GM21825 (cell line): ENCODE measurements at regions not wholly inside any gene's neighbourhood (a gene's known extent, or its start where the extent isn't known, plus 50 kb on each side); places are given as distances from the start of the nearest gene placed in this dataset.

ENCODE experiments used
- ATAC-seq: cut with Tn5 transposase; IDR thresholded peaks from one replicate; pipeline ENCODE4 v1.9.1; 2021; ENCODE audit warnings: mild to moderate bottlenecking, moderate library complexity; ENCODE audit not compliant: unreplicated experiment

DNA sequence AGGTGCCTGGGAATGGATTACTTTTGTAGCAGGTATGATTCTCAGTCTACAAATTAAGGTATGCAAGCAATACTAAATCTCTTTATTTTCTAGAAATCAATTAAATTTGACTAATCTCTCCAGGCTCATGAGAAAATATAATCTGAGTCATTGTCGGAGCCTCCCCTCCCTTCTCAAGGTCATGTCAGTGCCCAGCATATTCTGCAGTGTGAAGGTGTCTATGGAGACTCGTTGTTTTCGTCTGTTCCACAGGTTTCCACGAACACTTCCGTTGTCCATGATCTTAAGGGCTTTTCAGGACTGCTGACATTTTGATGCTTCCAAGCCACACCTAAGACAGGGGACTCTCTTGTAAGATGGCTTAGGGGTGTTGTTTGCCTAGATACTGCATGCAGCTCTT lies 56.6 kb upstream of the SCOC start:
- ATAC-seq, result no peak

DNA sequence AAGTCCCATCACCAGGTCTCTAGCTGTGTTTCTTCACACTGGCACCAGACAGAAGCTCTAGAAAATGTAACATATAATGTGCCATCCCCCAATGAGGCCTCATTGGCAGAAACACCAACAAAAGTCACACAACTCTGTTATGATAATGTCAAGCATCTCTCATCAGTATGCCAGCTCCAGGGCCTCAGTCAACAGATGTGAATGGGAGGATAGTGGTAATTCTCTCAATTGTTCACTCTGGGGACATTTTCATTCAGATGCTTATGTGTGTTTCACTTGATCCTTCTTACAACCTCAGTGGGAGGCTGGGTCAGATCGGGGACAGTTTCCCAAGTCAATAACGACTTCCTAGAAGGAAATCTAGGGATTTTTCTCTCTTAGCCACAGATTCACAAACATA lies 57.5 kb upstream of the SCOC start:
- ATAC-seq, result no peak

DNA sequence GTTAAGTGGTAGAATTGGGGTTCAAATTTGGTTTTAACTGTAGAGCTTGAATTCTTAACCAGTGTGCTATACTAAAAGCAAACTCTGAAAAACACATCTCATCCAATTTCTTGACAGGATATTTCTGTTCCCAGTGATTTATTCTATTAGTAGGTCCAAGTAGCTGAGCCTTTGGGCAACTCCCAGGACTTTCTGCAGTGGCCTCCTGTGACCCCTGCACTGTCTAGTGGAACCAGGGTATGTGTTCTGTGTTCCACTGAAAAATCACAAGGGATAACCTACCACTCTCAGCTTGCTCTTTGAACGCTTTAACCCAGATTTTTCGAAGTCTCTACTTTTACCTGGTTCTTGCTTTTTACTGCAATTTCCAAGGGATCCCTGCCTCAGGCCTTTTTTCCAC lies 58.0 kb upstream of the SCOC start:
- no peak for ATAC-seq

DNA sequence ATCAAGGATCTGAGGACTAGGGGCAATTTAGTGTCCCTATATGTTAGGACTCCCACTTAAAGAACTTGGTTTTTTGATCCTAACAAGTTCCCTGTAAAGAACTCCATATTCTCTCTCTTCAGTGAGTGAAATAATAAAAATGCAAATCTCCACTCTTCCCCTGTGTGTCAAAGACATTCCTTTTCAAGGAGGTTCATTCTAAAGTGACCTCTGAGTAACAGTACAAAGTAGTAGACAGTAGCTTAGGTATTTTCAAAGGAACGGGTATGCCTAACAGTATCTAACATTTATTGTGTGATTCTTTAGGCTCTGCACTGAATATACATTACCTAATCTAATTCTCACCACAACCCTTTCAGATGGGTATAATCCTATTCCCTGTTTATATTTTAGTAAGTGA lies 58.4 kb upstream of the SCOC start:
- no peak for ATAC-seq

DNA sequence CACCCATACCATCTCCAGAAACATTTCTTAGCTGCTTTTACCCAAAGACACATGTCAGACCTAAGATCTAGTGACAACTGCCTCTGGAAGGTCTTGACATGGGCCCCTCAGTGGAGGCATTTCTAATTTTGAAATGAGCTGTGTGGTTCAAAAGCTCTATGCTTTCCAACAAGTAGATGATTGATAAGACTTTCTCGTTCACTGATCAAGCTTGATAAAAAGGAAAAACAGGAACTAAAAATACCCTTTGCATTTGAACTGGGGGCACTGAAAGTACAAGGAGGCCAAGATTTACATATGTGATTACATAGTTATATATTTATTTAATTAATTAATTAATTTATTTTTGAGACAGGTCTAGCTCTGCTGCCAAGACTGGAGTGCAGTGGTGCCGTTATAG lies 61.3 kb upstream of the SCOC start:
- no peak for ATAC-seq

DNA sequence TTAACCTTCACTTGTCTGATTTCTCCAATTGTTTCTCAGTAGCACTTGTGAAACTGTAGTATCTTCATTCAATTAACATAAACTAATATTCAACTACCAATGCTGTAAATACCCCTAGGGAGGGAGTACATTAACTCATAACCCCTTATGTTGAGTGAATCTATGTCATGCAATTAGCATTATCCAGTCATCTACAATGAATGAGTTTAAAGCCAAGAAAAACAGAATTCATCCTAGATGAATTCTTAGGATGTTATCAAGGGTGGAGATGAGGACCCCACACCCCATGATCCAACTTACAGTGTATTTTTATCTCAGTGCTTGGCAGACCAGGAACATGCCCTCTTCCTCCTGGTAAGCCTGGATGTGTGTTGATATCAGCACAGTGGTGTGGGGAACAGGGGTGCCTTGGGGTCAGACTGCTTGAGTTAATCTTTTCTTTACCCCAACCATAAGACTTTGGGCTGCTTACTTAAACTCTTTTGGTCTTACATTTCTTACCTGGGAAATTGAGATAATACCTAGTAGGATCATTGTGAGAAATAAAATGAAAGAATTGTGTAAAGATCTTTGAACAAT lies 62.1 kb upstream of the SCOC start:
- ATAC-seq, result no peak

DNA sequence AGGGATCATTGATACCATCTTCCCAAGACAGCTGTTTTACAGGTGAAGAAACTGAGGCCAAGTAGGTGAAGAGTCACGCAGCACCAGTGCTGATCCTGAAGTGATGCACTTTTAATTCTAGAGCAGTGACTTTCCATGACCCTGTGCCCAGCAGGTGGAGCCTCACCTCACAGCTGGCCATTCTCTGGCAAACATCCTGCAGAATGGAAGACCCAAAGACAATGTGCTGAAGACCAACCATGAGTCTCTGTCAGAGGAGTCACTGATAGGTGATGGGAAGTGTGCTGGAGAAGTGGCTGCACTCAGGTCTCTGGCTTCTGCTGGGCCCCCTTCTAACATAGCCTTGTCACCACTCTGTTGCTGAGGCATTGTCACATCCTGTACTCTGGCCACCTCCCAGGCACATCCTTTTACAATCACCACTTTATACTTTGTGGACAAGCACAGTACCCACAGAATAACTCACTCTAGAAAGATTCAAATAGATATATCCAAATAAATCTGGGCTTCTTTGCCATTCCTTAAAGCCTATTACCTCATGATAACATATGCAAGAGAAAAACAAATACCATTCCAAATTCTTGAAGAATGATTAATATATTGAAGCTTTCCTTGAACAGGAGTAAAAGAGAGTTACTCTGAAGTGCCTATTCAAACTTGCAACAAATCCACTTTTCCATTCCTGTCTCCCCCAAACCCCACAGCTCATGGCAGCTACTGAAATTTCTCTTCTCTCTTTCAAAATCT lies 64.1 kb upstream of the SCOC start:
- no peak for ATAC-seq

DNA sequence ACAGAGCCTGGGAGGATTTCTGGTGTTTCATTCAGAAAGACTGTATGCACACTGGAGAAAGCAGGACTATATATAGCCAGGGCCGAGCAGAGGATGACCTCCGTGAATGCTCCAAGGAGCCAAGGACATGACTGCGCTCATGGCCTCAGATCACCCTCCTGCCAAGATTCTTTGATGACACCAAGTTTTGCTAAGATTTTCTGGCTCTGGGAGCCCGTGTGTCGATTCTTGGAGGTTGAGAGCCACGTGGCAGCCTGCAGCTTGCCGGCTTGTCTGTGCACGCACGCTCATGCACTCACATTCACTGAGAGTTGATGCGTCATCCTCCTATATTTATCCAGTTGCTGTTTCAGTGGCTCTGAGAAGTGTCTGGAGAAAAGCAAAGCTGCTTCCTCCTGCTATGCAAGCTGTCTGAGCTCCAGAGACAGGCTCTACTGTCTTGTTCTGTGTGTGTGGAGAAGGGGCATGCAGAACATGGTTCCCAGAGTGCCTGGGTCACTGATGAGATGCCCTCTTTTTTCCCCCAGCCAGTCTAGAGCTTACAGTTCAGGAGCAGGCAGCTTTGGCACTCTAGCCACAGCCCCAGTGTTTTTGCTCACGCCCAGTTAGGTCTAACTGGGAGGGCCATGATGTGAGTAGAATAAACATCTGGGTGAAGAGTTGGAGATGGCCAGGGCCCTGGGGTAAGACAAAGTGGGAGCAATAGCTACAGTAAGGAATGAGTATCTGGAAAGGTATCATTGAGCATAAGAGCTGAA lies 64.9 kb upstream of the SCOC start:
- ATAC-seq, result no peak

DNA sequence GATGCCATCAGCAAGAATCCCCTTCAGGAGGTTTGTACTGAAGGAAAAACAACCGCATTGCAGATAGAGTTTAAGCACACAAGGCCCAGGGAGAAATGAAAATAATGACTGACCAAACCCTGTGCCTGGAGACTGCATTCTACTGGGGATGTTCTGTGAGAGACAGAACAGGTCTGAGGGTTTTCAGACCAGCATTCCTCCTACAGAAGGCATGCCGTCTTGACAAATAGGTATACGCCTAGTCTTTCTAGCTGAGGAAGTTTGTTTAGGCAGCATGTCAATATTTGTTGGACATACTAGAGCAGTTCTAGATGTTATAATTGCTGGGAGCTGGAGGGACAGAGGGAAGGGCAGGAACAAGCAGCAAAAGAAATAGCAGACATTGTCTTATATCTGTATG lies 68.4 kb upstream of the SCOC start:
- ATAC-seq, result no peak

DNA sequence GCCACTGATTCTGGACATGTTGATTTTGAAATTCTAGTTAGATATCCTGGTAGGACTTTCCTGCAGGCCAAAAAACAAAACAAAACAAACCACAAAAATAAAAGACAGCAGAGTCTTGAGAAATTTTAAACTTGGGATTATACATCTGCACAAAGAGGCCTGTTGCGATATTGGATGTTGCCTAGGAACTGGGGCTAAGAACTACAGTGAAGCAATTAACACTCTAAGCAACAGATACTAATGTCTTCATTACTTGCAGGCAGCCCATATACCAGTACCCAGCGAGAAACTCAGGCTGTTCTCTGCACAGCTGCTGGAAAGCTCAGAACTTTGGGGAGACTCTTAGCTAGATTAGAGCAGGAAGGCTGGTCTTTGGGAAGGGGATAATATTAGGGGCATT lies 69.1 kb upstream of the SCOC start:
- no peak for ATAC-seq

DNA sequence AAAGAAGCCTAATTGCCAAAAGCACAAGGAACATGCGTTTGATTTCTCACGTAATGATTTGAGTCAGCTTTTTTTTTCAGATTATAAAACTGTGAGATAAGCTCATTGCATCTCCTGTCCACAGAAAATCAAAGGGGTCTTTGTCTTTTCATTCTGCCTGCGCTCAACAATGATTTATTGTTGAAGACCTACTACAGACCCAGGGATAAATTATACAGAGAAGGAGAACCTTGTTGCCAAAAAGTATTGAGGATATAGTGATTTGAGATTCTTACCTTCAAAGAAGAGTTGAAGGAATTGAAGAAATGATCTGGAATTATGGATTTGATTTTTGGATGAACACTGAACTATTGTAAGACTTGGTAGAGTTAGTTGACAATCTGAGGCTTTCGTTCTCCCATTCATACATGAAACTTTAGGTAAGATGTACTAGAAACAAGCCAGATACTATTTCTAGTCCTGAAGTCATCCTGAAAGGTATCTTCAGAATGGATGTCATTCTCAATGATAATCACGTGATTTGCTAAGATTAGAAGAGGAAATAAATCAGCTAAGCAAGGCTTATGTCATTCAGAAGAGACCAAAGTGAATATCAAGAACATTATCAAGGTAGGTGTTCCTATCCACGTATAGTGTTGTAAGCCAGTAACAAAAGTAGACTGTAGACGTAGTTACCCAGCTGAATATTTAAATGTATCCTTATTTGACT lies 71.1 kb upstream of the SCOC start:
- ATAC-seq, result no peak

DNA sequence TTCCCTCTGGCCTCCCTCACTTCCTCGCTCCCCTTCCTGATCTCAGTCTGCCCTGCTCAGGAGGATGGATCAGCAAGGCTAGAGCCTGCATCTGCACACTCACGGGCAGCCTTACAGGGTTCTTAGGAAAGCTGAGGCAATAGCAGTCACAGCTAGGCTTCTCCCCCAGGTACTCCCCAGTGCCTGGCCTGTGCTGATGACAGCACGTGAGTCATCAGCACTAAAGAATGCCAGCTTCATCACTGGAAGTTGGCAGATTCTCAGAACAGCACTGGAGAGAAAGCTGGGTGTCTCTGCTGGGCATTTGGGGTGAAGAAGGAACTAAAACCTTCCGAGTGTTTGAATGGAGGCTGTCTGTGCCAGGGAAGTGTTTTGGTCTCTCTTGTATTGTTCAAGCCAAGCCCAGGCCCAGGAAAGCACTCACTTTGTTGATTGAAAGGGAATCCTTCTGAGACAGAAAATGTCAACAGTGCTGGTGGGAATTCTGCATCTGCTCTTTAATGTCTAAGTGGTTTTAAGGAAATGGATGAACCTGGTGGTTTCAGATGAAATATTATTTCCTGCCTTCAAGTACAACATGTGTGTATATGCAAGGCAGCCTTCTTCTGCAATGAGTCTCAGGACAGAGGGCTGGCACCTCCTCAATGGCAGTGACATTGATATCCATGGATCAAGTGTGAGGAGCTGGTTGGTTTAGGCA lies 73.0 kb upstream of the SCOC start:
- ATAC-seq, result no peak

DNA sequence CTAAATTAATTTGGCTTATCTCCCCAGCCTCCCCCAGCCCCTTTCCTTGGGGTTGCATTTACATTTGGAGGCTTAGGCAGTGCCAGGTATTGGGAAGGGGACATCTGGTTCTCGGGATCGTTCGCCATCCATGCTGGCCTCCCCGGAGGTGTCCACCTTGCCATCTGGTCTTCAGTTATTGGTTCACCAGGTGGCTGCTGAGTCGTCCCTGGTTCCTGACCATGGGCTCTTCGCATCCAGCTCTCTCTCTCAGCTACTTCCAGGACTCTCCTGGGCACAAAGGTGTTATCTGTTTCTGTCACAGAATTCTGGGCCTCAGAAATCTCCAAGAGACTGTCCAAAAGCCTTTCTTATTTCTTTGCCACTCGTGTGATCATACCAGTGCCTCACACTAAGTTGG lies 75.4 kb upstream of the SCOC start:
- no peak for ATAC-seq

DNA sequence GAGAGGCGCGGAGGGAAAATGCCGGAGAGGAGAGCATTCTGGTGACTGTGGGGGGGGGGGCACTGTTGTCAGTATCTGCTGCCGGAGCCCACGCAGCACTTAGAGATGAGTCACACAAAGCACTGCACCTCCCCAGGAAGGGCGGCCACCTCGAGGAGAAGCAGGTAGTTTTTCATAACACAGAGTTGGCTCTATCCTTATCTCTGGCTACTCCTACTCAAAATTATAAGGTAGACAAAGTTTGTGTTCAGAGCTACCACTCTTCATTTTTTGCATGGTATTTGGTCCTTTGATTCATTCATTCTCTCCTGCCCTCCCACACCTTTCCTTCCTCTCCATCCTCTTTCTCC lies 76.2 kb upstream of the SCOC start:
- no peak for ATAC-seq

DNA sequence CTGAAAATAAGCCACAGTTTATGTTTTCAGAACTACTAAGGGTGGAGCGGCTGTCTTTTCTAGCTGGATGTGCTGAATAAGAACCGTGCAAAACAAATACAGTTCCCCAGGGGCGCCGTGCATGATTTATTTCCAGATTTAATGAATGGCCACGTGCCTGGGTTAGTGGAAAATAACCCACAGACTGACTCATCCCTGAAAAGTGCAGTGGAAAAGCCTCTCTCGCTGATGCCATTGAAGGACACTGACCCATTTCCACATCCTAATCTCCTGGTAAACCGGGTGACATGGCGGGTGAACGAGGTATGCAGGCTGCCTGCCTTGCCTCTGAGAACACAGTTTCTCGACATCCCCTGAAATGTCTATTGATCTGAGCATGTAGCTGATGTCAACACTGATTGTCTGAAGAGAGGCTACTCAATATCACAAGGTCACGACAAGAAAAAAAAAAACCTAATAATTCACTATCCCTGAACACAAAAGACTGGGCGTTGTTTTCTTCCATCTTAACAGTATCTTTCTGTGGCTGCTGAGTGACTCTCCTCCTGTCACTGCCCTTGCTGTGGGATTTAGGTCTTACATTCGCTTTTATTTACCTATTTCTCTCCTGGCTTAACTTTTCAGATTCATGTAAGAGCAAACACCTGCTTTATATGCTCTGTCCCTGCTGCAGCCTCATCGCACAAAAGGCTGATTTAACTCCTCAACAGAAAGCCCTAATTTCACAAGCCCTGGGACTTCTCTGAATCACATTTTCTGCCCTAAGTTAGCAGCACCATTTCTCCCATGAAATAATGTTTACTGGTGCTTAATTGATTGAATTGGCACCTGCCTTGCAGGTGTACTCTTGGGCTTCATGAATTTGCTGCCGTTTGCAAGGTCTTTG lies 76.9 kb upstream of the SCOC start:
- ATAC-seq, result no peak

DNA sequence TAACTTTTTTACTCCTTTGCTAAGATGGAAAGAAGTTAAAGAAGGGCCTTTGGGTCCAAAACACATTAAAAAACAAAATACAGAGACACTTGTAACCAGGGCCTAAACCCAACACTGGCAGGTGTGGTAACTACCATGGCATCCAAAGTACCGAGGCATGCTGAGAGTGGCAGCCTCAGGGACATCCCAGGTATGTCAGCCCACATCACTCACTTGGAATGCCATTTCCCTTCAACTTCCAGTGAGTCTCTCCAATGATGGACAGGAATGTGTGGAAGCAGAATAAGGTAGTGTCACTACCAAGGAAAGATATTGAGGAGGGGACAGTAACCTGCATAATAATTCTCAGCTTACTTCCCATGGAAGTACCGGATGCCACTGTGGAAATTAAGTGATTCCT lies 79.5 kb upstream of the SCOC start:
- no peak for ATAC-seq

DNA sequence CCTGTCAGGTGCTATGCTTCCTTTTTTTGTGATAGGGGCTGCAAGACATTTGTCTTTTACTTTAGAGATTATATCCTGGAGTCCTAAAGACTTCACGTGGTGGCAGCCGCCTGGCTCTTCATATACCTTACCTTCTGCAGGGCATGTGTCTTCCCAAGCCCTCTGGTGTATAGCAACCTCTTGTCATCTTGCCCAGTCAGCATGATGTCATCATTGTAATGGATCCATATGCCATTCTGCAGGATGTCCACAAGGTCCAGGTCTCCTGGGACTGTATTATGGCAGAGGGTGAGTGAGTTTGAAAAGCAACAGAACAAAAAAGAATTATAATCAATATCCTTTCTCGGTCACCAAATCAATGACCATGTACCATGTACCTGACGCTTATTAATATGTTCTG lies 82.2 kb upstream of the SCOC start:
- ATAC-seq, result no peak

DNA sequence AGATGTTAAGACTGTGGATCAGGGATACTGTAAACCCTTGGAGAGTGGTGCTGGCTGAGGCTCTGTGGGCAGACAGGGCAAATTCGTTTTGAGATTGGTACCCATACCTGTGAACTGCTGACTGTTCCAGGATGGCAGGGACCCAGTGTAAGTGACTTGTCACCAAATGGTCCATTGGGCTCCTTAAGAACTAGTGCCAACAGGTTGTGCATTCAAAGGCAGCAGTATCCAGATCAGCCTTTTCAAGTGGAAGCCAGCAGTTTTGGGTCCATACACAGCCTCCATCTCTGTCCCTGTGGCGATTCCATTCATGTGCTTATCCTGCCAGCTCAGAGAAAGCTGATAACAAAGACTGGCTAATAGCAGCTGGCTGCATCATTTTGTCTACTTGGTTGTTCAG lies 84.0 kb upstream of the SCOC start:
- ATAC-seq, result no peak

DNA sequence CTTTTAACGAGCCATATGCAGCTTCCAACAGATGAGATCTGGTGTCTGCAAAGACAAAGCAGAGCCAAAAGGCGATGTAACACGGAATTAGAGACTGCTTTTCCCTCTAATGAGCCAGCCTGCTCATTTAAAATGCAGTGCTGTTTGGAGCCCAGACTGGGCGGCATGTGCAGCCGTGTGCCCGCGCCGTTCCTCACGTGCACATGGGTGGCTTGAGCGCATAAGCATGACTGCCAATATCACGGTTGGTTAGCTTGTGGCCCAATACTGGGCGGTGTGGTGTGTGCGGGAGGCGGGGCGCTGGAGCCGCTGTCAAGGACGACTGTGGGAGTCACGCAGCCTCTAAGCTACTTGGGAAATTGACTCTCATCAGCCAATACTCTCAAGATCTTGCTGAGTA lies 87.0 kb upstream of the SCOC start:
- no peak for ATAC-seq

DNA sequence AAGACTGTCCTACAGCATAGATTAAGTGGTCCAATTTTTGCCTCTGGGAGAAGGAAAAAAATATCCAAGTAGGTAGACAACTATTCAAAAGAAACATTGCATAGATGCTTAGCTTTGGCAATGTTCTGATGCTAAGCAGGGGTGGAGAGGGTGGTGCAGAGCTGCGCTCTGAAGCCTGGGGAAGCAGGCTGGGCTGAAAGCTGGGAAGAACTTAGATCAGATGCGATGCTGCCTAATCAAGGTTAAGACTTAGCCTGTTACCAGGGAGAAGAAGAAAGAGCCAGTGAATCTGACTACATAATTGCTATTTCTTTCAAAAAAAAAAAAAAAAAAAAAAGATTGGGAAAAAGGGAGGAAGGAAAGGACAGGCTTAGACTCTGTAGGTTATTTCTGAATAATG lies 89.0 kb upstream of the SCOC start:
- no peak for ATAC-seq
